ENCODE measurements at regions not wholly inside any gene's neighbourhood (a gene's known extent, or its start where the extent isn't known, plus 50 kb on each side); places are given as distances from the start of the nearest gene placed in this dataset.
"Not testable (repeated sequence)": the region's sequence is repeated elsewhere in the genome, so short reads cannot be mapped to it uniquely, and the experiment has no call there.

DNA sequence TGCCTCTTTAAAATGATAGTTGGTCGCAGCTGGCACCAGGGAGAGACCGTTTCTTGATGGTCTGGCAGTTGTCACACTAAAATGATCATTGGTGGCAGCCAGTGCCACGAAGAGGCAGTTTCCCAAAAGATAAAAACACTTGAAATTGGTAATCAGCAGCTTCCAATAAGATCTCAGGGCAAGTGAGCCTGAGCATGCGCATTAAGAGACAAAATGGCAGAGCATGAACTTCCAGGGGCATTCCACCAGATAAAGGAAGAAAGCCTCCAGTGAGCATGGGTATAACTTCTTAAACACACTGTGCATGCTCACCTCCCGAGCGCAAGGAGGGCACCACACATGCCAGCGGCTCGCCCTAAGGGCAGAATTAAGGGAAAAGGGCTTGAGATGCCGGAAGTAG lies 1594.2 kb upstream of the CDH9 start:
- H3K4me2 ChIP-seq (ENCODE audit: insufficient read depth, low read length) = no peak overlapping the region

DNA sequence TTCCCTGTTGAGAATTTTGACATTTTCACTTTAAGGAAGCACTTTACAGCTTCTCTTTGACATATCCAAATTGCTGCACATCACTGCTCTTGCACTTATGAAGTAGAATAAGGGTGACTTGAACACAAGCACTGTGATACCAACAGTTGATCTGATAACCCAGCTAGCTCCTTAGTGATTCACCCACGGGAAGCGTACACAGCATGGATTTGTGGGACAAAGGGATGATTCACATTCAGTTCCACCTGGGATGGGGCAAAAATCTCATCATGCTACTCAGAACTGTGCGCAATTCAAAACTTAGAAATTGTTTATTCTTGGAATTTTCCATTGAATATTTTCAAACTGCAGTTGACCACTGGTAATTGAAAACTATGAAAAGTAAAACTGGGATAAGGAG lies 1565.5 kb upstream of the CDH9 start:
- no peaks in the 10 kb centered on the region for H3K36me3 ChIP-seq (ENCODE audit: insufficient read depth, low read length)
- no peaks in the 10 kb centered on the region for H3K4me1 ChIP-seq (ENCODE audit: insufficient read depth, low read length)
- no peak overlapping the region for H3K27ac ChIP-seq (ENCODE audit: low read depth, low read length)
- H3K27me3 ChIP-seq (ENCODE audit: insufficient read depth, low read length) = no peaks in the 10 kb centered on the region
- H2AFZ ChIP-seq (ENCODE audit: low read length) = no peak overlapping the region
- no peaks in the 10 kb centered on the region for H3K9me3 ChIP-seq (ENCODE audit: low read depth, low read length)
- TF ChIP-seq, protein P1, sequence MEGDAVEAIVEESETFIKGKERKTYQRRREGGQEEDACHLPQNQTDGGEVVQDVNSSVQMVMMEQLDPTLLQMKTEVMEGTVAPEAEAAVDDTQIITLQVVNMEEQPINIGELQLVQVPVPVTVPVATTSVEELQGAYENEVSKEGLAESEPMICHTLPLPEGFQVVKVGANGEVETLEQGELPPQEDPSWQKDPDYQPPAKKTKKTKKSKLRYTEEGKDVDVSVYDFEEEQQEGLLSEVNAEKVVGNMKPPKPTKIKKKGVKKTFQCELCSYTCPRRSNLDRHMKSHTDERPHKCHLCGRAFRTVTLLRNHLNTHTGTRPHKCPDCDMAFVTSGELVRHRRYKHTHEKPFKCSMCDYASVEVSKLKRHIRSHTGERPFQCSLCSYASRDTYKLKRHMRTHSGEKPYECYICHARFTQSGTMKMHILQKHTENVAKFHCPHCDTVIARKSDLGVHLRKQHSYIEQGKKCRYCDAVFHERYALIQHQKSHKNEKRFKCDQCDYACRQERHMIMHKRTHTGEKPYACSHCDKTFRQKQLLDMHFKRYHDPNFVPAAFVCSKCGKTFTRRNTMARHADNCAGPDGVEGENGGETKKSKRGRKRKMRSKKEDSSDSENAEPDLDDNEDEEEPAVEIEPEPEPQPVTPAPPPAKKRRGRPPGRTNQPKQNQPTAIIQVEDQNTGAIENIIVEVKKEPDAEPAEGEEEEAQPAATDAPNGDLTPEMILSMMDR (IDR thresholded peaks at IDR 0.05; ENCODE audit: extremely low read depth, low read depth, low read length) = no peak
- no peak for DNase-seq (ENCODE audit: insufficient read length, low spot score, missing footprints)
- no peaks in the 10 kb centered on the region for H3K79me2 ChIP-seq (ENCODE audit: insufficient read depth, low read length)
- no peak overlapping the region for H3K4me2 ChIP-seq (ENCODE audit: insufficient read depth, low read length)
- no peak overlapping the region for H3K4me3 ChIP-seq (ENCODE audit: insufficient read depth, low read length)
- no peaks in the 10 kb centered on the region for H4K20me1 ChIP-seq (ENCODE audit: insufficient read depth, low read length)

More for the DNA sequence above, 1594.2 kb upstream of the CDH9 start:
- Histone ChIP-seq H3K4me1 (ENCODE audit: insufficient read depth, low read length) (no peaks in the 10 kb centered on the region), H4K20me1 (ENCODE audit: insufficient read depth, low read length) (no peaks in the 10 kb centered on the region), H2AFZ (ENCODE audit: low read length) (no peak overlapping the region), H3K9me3 (ENCODE audit: low read depth, low read length) (no peaks in the 10 kb centered on the region), H3K4me3 (ENCODE audit: insufficient read depth, low read length) (no peak overlapping the region), H3K27me3 (ENCODE audit: insufficient read depth, low read length) (no peaks in the 10 kb centered on the region), H3K36me3 (ENCODE audit: insufficient read depth, low read length) (no peaks in the 10 kb centered on the region), H3K79me2 (ENCODE audit: insufficient read depth, low read length) (no peaks in the 10 kb centered on the region), H3K27ac (ENCODE audit: low read depth, low read length) (no peak overlapping the region)
- TF ChIP-seq, protein P1 (IDR thresholded peaks at IDR 0.05; ENCODE audit: extremely low read depth, low read depth, low read length) = no peak
- no peak for DNase-seq (ENCODE audit: insufficient read length, low spot score, missing footprints)

DNA sequence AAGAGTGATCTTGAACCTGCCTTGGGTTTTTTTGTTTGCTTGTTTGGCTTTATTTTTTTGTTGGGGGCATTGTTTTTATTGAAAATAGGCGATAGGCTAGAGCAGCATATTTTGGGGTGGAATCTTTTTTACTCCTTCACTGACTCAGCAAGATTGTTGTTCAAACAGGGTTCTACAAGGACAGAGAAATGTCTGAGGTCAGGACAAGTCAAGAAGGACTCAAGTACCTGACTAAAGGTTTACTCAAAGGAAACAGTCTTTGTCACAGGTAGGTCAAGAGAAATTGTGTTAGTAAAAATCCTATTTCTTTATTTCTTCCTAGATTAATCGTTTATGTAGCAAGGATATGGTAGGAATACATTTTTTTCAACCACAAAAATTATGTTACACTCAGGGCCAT lies 1564.0 kb upstream of the CDH9 start:
- no peaks in the 10 kb centered on the region for H3K27me3 ChIP-seq (ENCODE audit: insufficient read depth, low read length)
- H3K79me2 ChIP-seq (ENCODE audit: insufficient read depth, low read length) = no peaks in the 10 kb centered on the region
- H3K4me3 ChIP-seq (ENCODE audit: insufficient read depth, low read length) = no peak overlapping the region
- no peaks in the 10 kb centered on the region for H3K9me3 ChIP-seq (ENCODE audit: low read depth, low read length)
- H3K36me3 ChIP-seq (ENCODE audit: insufficient read depth, low read length) = no peaks in the 10 kb centered on the region
- H3K4me1 ChIP-seq (ENCODE audit: insufficient read depth, low read length) = no peaks in the 10 kb centered on the region
- no peak overlapping the region for H2AFZ ChIP-seq (ENCODE audit: low read length)
- TF ChIP-seq, protein P1 (IDR thresholded peaks at IDR 0.05; ENCODE audit: extremely low read depth, low read depth, low read length) = no peak
- H4K20me1 ChIP-seq (ENCODE audit: insufficient read depth, low read length) = no peaks in the 10 kb centered on the region
- no peak overlapping the region for H3K27ac ChIP-seq (ENCODE audit: low read depth, low read length)
- no peak for DNase-seq (ENCODE audit: insufficient read length, low spot score, missing footprints)
- no peak overlapping the region for H3K4me2 ChIP-seq (ENCODE audit: insufficient read depth, low read length)

DNA sequence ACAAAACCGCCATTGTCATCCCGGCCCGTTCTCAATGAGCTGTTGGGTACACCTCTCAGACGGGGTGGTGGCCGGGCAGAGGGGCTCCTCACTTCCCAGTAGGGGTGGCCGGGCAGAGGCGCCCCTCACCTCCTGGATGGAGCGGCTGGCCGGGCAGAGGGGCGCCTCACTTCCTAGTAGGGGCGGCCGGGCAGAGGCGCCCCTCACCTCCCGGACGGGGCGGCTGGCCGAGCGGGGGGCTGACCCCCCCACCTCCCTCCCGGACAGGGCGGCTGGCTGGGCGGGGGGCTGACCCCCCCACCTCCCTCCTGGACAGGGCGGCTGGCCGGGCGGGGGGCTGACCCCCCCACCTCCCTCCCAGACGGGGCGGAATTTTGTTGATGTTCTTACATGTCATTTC lies 1558.3 kb upstream of the CDH9 start:
- H3K27ac ChIP-seq (ENCODE audit: low read depth, low read length); H3K79me2 ChIP-seq (ENCODE audit: insufficient read depth, low read length); H3K4me3 ChIP-seq (ENCODE audit: insufficient read depth, low read length); H2AFZ ChIP-seq (ENCODE audit: low read length); H3K4me1 ChIP-seq (ENCODE audit: insufficient read depth, low read length); H4K20me1 ChIP-seq (ENCODE audit: insufficient read depth, low read length); DNase-seq (ENCODE audit: insufficient read length, low spot score, missing footprints); H3K4me2 ChIP-seq (ENCODE audit: insufficient read depth, low read length); H3K36me3 ChIP-seq (ENCODE audit: insufficient read depth, low read length); H3K27me3 ChIP-seq (ENCODE audit: insufficient read depth, low read length); H3K9me3 ChIP-seq (ENCODE audit: low read depth, low read length): not testable (repeated sequence)

Data from osteoblast (primary cell).